H9 (cell line): ENCODE measurements at regions not wholly inside any gene's neighbourhood (a gene's known extent, or its start where the extent isn't known, plus 50 kb on each side); places are given as distances from the start of the nearest gene placed in this dataset.
"Not testable (repeated sequence)": the region's sequence is repeated elsewhere in the genome, so short reads cannot be mapped to it uniquely, and the experiment has no call there.

Experiments used
- DNase-seq: peaks from one replicate; pipeline ENCODE4 v3.0.0-alpha.2; 2017
- H2AFZ ChIP-seq: one replicate; pipeline ENCODE4 v1.6.1; 2013; ENCODE audit warnings: mild to moderate bottlenecking, low read length, control low read depth, moderate library complexity
- H2AK5ac ChIP-seq: 2 replicates; pipeline ENCODE4 v1.6.1; 2013; ENCODE audit warnings: low read length, control low read depth, mixed read lengths; ENCODE audit not compliant: insufficient read length
- H2BK120ac ChIP-seq: one replicate; pipeline ENCODE4 v1.6.1; 2013; ENCODE audit warnings: low read depth, mild to moderate bottlenecking, low read length, control low read depth, inconsistent platforms; ENCODE audit not compliant: poor library complexity, severe bottlenecking
- H2BK12ac ChIP-seq: 2 replicates; pipeline ENCODE4 v1.6.1; 2013; ENCODE audit warnings: low read length, control low read depth, mixed read lengths, low read depth; ENCODE audit not compliant: insufficient read length
- H2BK15ac ChIP-seq: 2 replicates; pipeline ENCODE4 v1.6.1; 2013; ENCODE audit warnings: low read depth, low read length, control low read depth
- H2BK20ac ChIP-seq: one replicate; pipeline ENCODE4 v1.6.1; 2013; ENCODE audit warnings: low read depth, mild to moderate bottlenecking, low read length, control low read depth, inconsistent platforms; ENCODE audit not compliant: poor library complexity, severe bottlenecking
- H2BK5ac ChIP-seq: 2 replicates; pipeline ENCODE4 v1.6.1; 2013; ENCODE audit warnings: low read length, control low read depth, mixed read lengths; ENCODE audit not compliant: insufficient read length
- H3K14ac ChIP-seq: 2 replicates; pipeline ENCODE4 v1.6.1; 2013; ENCODE audit warnings: low read length, control low read depth; ENCODE audit not compliant: insufficient read depth
- H3K18ac ChIP-seq: 2 replicates; pipeline ENCODE4 v1.6.1; 2013; ENCODE audit warnings: low read depth, mild to moderate bottlenecking, mixed read lengths, low read length, control low read depth; ENCODE audit not compliant: insufficient read length
- H3K23ac ChIP-seq: 2 replicates; pipeline ENCODE4 v1.6.1; 2013; ENCODE audit warnings: low read length, control low read depth, mixed read lengths, low read depth; ENCODE audit not compliant: insufficient read length
- H3K23me2 ChIP-seq: 2 replicates; pipeline ENCODE4 v1.6.1; 2013; ENCODE audit warnings: low read depth, mild to moderate bottlenecking, mixed read lengths, low read length, control low read depth; ENCODE audit not compliant: insufficient read length, poor library complexity, severe bottlenecking
- H3K27ac ChIP-seq: 2 replicates; pipeline ENCODE4 v1.5.1; 2013; ENCODE audit warnings: low read length, control low read depth, mixed read lengths, low read depth; ENCODE audit not compliant: insufficient read length
- H3K27me3 ChIP-seq: 2 replicates; pipeline ENCODE4 v1.6.1; 2013; ENCODE audit warnings: low read length, control low read depth, inconsistent platforms; ENCODE audit not compliant: insufficient read depth
- H3K4ac ChIP-seq: 2 replicates; pipeline ENCODE4 v1.6.1; 2013; ENCODE audit warnings: low read depth, mild to moderate bottlenecking, control low read depth, inconsistent platforms, low read length, moderate library complexity
- H3K4me1 ChIP-seq: 2 replicates; pipeline ENCODE4 v1.6.1; 2013; ENCODE audit warnings: low read length, control low read depth, inconsistent platforms; ENCODE audit not compliant: insufficient read depth
- H3K4me2 ChIP-seq: 2 replicates; pipeline ENCODE4 v1.6.1; 2013; ENCODE audit warnings: low read length, control low read depth, mixed read lengths; ENCODE audit not compliant: insufficient read length, insufficient read depth
- H3K56ac ChIP-seq: 2 replicates; pipeline ENCODE4 v1.6.1; 2013; ENCODE audit warnings: low read depth, mild to moderate bottlenecking, mixed read lengths, low read length, control low read depth; ENCODE audit not compliant: insufficient read length
- H3K79me1 ChIP-seq: 2 replicates; pipeline ENCODE4 v1.6.1; 2013; ENCODE audit warnings: low read depth, mild to moderate bottlenecking, moderate library complexity, low read length, control low read depth, inconsistent platforms; ENCODE audit not compliant: insufficient read depth, poor library complexity, severe bottlenecking
- H3K79me2 ChIP-seq: 2 replicates; pipeline ENCODE4 v1.6.1; 2013; ENCODE audit warnings: low read length, control low read depth, inconsistent platforms; ENCODE audit not compliant: insufficient read depth
- H3K9ac ChIP-seq: 2 replicates; pipeline ENCODE4 v1.6.1; 2013; ENCODE audit warnings: low read length, control low read depth, mixed read lengths; ENCODE audit not compliant: insufficient read length; ENCODE audit errors: extremely low read depth
- H3K9me3 ChIP-seq: one replicate; pipeline ENCODE4 v1.6.1; 2013; ENCODE audit warnings: low read depth, low read length, inconsistent platforms; ENCODE audit not compliant: control insufficient read depth
- H3T11ph ChIP-seq: one replicate; pipeline ENCODE4 v1.6.1; 2013; ENCODE audit warnings: mild to moderate bottlenecking, low read length, control low read depth, inconsistent platforms
- H4K20me1 ChIP-seq: one replicate; pipeline ENCODE4 v1.6.1; 2013; ENCODE audit not compliant: control insufficient read depth, insufficient read length, insufficient read depth
- H4K5ac ChIP-seq: 2 replicates; pipeline ENCODE4 v1.6.1; 2013; ENCODE audit warnings: low read depth, mild to moderate bottlenecking, mixed read lengths, low read length, control low read depth; ENCODE audit not compliant: insufficient read length
- H4K8ac ChIP-seq: replicated peaks from 2 replicates; pipeline ENCODE4 v1.6.1; 2013; ENCODE audit warnings: low read length, control low read depth, mixed read lengths, low read depth; ENCODE audit not compliant: insufficient read length
- H4K91ac ChIP-seq: 2 replicates; pipeline ENCODE4 v1.6.1; 2013; ENCODE audit warnings: low read depth, mild to moderate bottlenecking, moderate library complexity, mixed read lengths, low read length, control low read depth; ENCODE audit not compliant: insufficient read length
- H3K27ac Mint-ChIP-seq, 3 experiments: 2 replicates in 2 of 3; 3 replicates in 1 of 3; pipeline ENCODE4 v1.8.0; 2020 to 2021; ENCODE audit warnings: mixed read lengths in 3 of 3, mild to moderate bottlenecking in 1 of 3, moderate library complexity in 1 of 3
- H3K27me3 Mint-ChIP-seq: 2 replicates; pipeline ENCODE4 v1.8.0; 2021; ENCODE audit warnings: low read depth, mild to moderate bottlenecking, moderate library complexity, mixed read lengths
- H3K36me3 Mint-ChIP-seq, 3 experiments: 2 replicates in 2 of 3; 3 replicates in 1 of 3; pipeline ENCODE4 v1.8.0; 2020 to 2021; ENCODE audit warnings: low read depth in 3 of 3, mixed read lengths in 3 of 3; ENCODE audit not compliant: insufficient read depth in 1 of 3
- H3K4me1 Mint-ChIP-seq, 2 experiments: 2 replicates each; pipeline ENCODE4 v1.8.0; 2020; ENCODE audit warnings: mixed read lengths in 2 of 2
- H3K4me3 Mint-ChIP-seq, 2 experiments: 2 replicates in 1 of 2; 3 replicates in 1 of 2; pipeline ENCODE4 v1.8.0; 2020 to 2021; ENCODE audit warnings: mild to moderate bottlenecking in 2 of 2, mixed read lengths in 2 of 2, moderate library complexity in 1 of 2
- H3K9me3 Mint-ChIP-seq, 2 experiments: 2 replicates in 1 of 2; 3 replicates in 1 of 2; pipeline ENCODE4 v1.8.0; 2020; ENCODE audit warnings: mild to moderate bottlenecking in 2 of 2, mixed read lengths in 2 of 2, moderate library complexity in 1 of 2
- CTCF ChIP-seq: fragments of 200-600 bp; sonication (generic); conservative IDR thresholded peaks from 3 replicates; pipeline ENCODE4 v1.8.0; 2021; ENCODE audit warnings: antibody characterized with exemption, mild to moderate bottlenecking
- WGBS: extraction: QIAGEN DNeasy Blood & Tissue Kit; methylation state at CpG from one replicate; pipeline ENCODE4 v1.1.7; 2013; ENCODE audit warnings: missing lambda C conversion rate, low lambda C conversion rate, mixed read lengths; ENCODE audit not compliant: insufficient read length; ENCODE audit errors: extremely low coverage; 5-methylcytosine and 5-hydroxymethylcytosine counted together

GRCh38 chr6:147693181-147693580 lies 184.7 kb downstream of the SAMD5 start:
- Histone ChIP-seq H4K20me1 (no peaks in the 10 kb centered on the region), H3K4me2 (no peak overlapping the region), H2AK5ac (no peak overlapping the region), H3K27me3 (no peaks in the 10 kb centered on the region), H3K79me1 (no peaks in the 10 kb centered on the region), H3K56ac (no peak overlapping the region), H3K27ac (no peak overlapping the region), H3K4ac (no peak overlapping the region), H2BK5ac (no peak overlapping the region), H2BK120ac (no peak overlapping the region), H3K23ac (no peak overlapping the region), H2BK12ac (no peak overlapping the region), H4K8ac (no peak overlapping the region), H3K9ac (no peak overlapping the region), H3T11ph (no peak overlapping the region), H4K5ac (no peak overlapping the region), H2AFZ (no peak overlapping the region), H3K18ac (no peak overlapping the region), H2BK15ac (no peak overlapping the region), H3K79me2 (no peaks in the 10 kb centered on the region), H3K9me3 (no peaks in the 10 kb centered on the region), H3K23me2 (no peaks in the 10 kb centered on the region), H4K91ac (no peak overlapping the region), H3K14ac (no peak overlapping the region), H3K4me1 (no peaks in the 10 kb centered on the region), H2BK20ac (no peak overlapping the region)
- no peaks in the 10 kb centered on the region for H3K27me3 Mint-ChIP-seq
- no peak overlapping the region for H3K27ac Mint-ChIP-seq
- no peaks in the 10 kb centered on the region for H3K36me3 Mint-ChIP-seq
- H3K4me3 Mint-ChIP-seq, result no peak overlapping the region
- WGBS, result no CpG with 5 or more reads among the region's 6 CpGs
- no peaks in the 10 kb centered on the region for H3K9me3 Mint-ChIP-seq
- no peak for DNase-seq
- H3K4me1 Mint-ChIP-seq, result no peaks in the 10 kb centered on the region
- no peak for TF ChIP-seq CTCF

- not testable (repeated sequence) for H3K4ac ChIP-seq, H4K8ac ChIP-seq, H3K14ac ChIP-seq, H3K4me3 Mint-ChIP-seq, H2BK12ac ChIP-seq, H3K9ac ChIP-seq, H2BK5ac ChIP-seq, H3K36me3 Mint-ChIP-seq, H3K9me3 ChIP-seq, H2BK15ac ChIP-seq, H3K79me1 ChIP-seq, H3K27ac ChIP-seq, H3K23ac ChIP-seq, H3K23me2 ChIP-seq, H4K20me1 ChIP-seq, H2AK5ac ChIP-seq, H3K9me3 Mint-ChIP-seq, H2BK20ac ChIP-seq, H3K79me2 ChIP-seq, H3K4me1 Mint-ChIP-seq, H3K27me3 Mint-ChIP-seq, H3K27ac Mint-ChIP-seq, H2BK120ac ChIP-seq, H4K5ac ChIP-seq, H3K56ac ChIP-seq, H3T11ph ChIP-seq, H3K4me2 ChIP-seq, DNase-seq, H3K4me1 ChIP-seq, H2AFZ ChIP-seq, H4K91ac ChIP-seq, H3K18ac ChIP-seq, H3K27me3 ChIP-seq
- no CpG with 5 or more reads among the region's 3 CpGs for WGBS
Measured at GRCh38 chr6:147694556-147694955, 186.1 kb downstream of the SAMD5 start.
